GM10266 (cell line): ENCODE measurements at regions not wholly inside any gene's neighbourhood (a gene's known extent, or its start where the extent isn't known, plus 50 kb on each side); places are given as distances from the start of the nearest gene placed in this dataset.
"Not testable (repeated sequence)": the region's sequence is repeated elsewhere in the genome, so short reads cannot be mapped to it uniquely, and the experiment has no call there.

ENCODE experiments used
- DNase-seq: peaks from one replicate; pipeline ENCODE4 v3.0.0; 2012; ENCODE audit errors: extremely low spot score
- TF ChIP-seq, protein P1 (sequence below): IDR thresholded peaks from 2 replicates; pipeline ENCODE4 v1.5.1; 2012; ENCODE audit warnings: mild to moderate bottlenecking, low read depth; ENCODE audit not compliant: control insufficient read depth, insufficient read depth; ENCODE audit errors: missing control alignments

DNA sequence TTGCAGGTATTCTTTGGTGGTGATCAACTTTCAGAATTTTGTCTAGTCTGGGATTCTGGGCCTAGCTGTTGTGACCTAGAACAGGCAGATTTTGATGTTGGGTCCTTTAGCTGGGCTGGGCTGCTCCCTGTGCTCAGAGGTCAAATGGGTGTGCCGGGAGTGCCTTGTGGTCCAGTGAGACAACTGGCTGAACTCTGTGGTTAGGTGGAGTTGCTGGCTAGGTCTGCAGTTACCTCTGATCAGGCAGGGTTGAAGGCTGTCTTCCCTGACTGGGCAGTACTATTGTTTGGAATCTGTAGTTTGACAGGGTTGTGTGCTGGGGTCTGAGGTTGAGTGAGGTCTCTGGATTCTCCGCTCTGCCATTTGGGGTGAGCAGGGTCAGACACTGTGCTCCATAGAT lies 599.3 kb downstream of the RAPGEF2 start:
- TF ChIP-seq, protein P1, sequence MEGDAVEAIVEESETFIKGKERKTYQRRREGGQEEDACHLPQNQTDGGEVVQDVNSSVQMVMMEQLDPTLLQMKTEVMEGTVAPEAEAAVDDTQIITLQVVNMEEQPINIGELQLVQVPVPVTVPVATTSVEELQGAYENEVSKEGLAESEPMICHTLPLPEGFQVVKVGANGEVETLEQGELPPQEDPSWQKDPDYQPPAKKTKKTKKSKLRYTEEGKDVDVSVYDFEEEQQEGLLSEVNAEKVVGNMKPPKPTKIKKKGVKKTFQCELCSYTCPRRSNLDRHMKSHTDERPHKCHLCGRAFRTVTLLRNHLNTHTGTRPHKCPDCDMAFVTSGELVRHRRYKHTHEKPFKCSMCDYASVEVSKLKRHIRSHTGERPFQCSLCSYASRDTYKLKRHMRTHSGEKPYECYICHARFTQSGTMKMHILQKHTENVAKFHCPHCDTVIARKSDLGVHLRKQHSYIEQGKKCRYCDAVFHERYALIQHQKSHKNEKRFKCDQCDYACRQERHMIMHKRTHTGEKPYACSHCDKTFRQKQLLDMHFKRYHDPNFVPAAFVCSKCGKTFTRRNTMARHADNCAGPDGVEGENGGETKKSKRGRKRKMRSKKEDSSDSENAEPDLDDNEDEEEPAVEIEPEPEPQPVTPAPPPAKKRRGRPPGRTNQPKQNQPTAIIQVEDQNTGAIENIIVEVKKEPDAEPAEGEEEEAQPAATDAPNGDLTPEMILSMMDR = no peak
- DNase-seq = no peak

DNA sequence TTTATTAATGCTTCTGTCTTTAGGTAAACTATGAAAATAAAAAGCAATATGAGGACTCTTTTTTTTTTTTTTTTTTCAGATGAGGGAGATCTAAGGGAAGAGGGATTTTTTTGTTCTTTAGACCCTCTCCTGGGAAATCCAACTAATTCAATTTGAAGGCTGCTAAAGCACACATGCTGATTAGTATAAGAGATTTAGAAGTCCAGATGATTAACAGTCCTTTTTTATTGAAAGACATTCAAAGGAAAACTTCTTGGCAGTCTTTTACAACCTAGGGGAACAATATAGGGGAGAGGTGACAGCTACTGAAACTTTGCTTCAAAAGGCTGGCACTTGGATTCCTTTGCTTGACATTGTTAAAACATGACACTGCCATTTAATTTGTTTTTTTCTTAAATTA lies 602.5 kb downstream of the RAPGEF2 start:
- DNase-seq = no peak
- TF ChIP-seq, protein P1 = no peak

DNA sequence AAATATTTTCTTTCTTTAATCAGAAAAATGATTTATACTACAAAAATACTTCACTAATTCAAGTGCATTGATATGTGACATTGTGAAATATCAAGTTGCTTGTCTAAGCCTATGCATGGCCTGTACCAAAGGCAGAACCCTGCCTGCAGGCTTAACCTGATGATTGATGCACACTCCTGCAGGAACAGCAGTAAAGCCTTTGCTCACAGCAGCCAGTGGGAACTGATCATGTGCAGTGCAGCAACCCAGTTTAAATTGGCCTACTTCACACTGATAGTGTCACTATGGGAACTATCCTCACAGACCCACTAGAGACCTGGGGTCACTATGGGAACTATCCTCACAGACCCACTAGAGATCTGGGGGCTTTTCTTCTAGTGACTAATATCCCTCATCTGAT lies 603.8 kb downstream of the RAPGEF2 start:
- DNase-seq = no peak
- TF ChIP-seq, protein P1 = no peak

DNA sequence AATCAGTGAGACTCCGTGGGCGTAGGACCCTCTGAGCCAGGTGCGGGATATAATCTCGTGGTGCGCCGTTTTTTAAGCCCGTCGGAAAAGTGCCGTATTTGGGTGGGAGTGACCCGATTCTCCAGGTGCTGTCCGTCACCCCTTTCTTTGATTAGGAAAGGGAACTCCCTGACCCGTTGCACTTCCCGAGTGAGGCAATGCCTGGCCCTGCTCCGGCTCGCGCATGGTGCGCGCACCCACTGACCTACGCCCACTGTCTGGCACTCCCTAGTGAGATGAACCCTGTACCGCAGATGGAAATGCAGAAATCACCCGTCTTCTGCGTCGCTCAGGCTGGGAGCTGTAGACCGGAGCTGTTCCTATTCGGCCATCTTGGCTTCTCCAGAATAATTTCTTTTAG lies 612.3 kb downstream of the RAPGEF2 start:
- not testable (repeated sequence) for DNase-seq

DNA sequence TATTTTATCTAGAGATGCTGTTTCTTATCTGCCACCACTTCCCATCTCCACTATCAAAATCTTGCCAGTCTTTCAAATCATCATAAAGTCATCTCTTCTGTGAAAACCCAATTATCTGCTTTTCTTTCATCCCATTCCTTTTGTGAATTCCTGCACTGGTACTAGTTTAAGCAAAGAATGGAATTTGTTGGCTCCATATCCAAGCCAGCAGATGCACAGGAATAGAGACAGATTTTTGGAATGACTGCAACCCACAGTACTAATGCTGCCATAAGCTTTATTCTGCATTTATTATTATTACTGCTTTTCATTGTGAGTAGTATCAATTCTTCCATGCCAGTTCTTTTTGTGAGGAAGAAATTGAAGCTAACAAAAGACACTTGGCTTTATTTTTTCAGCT lies 616.7 kb downstream of the RAPGEF2 start:
- TF ChIP-seq, protein P1 = no peak
- DNase-seq = no peak

DNA sequence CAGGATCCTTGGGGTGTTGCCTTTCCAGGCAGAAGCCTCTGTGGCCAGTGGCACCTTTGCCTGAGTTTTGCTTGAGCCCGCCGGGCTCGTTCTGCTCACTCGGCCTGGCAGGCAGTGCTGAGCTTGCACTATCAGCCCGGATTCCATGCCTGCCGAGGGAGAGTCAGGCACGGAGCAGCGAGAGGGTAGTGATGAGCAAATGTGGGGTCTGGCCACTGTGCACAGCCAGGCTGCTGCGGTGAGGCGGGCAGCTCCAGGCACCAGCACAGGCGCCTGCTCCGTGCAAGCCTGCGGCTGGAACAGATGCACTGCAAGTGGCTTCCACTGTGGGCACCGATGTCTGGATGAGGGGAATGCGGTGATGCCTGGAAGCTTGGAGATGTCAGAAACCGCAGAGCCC lies 619.2 kb downstream of the RAPGEF2 start:
- TF ChIP-seq, protein P1 = no peak
- no peak for DNase-seq

DNA sequence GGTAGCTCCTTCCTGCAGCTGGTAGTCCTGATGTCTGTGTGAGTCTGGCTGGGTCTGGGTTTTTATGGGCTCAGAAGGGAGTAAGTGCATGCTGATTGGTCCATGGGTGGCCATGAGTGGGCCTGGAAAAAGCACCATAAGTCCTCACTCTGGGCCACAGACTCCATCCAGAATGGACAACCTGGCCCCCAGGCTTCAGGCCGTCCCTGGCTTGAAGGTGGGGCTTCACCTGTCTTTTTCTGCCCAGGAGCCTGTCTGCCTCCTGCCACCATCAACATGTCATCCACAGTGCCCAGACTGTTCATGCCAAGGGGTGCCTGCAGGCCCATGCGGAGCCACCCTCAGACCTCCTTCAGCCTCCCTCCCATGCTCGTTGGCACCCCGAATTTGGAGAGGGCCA lies 620.0 kb downstream of the RAPGEF2 start:
- no peak for DNase-seq
- TF ChIP-seq, protein P1 = no peak

DNA sequence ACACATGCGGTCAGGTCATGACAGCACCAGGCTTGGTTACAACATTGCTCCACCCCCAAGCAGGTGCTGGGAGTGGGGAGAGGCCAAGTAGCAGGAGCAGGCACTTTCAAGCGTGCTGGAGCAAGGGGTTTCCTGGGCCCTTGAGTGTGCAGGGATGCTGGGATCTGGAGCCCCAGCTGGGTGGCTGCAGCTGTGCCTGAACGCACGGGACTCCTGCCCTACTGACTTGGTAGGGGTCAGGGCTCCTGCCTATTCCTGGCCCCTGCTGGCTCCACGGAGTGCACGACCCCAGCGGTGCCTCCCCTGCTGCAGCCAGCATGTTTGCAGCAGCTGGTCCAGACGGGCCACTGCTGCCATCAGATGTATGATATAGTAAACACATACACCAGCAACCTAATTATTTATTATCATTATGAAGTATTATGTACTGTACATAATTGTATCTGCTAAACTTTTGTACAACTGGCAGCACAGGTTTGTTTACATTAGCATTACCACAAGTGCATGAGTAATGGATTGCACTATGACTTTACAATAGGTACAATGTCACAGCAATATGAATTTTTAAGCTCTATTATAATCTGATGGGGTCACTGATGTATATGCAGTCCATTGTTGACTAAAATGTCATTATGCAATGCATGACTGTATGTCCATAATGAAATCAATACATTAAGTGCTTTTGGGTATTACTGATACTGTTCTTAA lies 620.6 kb downstream of the RAPGEF2 start:
- TF ChIP-seq, protein P1 = no peak
- DNase-seq = no peak
